ENCODE measurements at regions not wholly inside any gene's neighbourhood (a gene's known extent, or its start where the extent isn't known, plus 50 kb on each side); places are given as distances from the start of the nearest gene placed in this dataset.

DNA sequence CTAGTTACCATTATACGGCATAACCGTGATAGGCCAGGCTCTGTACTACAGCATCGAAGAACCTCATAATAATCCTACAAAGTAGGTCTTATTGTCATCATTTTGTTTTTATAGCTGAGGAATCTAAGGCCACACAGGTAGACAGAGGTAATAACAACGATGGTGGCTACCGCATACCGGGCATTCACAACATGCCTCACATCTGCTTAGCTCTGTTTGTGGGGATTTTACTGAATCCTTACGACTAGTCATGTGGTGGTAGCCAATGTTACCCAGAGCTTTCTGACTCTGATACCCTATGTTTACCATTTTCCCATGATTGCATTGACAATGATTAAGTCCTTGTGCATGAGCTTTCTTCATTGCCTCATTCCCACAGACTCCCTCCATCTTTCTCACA lies 269.4 kb downstream of the TCF7L2 start:
- DNase-seq: no peak

DNA sequence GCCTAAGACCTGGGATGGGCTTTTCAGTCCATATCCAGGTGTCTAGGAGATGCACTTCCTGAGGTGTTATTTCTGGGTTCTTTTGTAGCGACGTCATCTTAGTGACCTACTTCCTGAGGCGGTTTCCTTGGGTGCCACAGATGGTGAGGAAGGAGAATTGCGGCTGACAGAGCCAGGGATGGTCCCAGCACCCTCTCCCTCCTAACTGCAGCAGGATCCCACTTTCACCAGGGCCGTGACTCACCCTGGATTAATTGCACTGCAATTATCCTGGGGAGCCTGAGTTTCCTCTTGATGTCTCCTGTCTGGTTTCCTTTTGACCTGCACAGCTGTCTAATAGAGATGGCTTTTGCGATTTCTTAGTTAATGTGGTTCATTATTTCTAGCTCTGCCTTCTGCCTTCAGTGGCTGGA lies 271.7 kb downstream of the TCF7L2 start:
- DNase-seq: no peak

DNA sequence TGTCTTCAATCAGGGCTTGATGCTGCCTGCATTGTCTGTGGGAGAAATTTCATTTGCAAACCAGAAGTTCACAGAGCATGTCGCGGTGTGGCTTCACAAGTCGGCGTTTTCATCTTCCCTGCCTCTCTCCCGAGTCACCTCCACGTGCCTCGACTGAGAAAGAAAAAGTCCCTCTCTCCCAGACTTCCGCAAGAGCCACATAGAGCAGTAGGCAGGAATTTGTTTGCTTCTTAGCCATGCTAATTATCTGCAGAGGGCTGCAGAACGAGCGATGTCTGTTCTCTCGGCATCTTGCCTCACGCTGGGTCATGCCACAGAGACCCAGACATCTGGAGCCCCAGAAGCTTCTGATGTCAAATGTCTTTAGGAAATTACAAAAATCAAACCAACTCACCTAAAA lies 272.2 kb downstream of the TCF7L2 start:
- DNase-seq: no peak

DNA sequence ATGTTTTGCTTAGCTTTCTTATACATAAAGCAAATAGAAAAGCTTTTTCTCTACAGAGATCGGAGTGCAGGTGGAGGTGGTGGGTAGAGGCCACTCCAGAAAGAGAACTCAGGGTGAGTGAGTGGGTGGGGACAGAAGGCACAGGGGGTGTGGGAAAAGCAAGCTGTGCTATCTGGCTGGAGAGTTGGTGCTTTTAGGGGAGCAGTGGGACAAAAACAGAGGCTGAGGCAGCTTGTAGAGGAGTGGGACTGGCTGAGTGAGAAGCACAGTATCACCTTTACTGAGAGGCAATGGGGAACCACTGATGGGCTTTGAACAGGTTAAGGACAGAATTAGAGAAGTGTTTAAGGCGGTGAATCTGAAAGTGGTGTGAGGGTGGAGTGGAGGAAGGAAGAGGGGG lies 275.3 kb downstream of the TCF7L2 start:
- no peak for DNase-seq

DNA sequence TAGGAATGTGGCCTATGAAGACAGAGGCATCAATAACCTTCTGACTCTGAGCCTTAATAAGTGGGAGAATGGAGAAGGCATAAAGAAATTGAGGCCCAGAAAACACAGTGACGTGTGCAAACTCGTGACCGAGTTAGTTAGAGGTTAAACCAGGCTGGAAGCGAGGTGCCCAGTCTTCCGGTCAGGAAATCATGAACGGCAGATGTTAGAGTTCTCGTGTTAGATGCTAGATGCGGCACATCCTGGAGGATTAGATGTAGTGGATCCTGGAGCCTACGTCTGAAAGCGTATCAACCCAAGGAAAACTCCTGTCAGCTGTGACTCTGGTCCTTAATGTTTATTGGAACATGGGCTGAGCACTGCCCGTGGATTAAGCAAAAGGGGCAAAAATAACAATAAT lies 275.9 kb downstream of the TCF7L2 start:
- DNase-seq: no peak

DNA sequence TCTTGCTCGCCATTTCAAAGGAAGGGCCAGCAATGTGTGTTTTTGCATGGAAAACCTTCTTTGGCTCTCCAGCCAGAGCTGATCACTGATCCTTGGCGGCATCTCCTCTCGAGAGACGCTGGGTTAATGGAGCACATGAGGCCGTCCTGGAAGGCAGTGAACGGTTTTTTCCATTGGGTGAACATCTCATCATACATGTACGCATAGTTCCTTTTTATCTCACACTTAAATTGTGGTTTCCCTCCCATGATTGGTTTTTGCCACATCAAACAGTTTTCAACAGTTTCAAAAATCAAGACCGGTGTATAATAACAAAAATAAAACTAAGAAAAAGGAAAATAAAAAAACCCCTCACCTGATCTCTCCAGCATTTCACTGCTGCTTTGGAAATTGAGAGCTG lies 276.4 kb downstream of the TCF7L2 start:
- no peak for DNase-seq

DNA sequence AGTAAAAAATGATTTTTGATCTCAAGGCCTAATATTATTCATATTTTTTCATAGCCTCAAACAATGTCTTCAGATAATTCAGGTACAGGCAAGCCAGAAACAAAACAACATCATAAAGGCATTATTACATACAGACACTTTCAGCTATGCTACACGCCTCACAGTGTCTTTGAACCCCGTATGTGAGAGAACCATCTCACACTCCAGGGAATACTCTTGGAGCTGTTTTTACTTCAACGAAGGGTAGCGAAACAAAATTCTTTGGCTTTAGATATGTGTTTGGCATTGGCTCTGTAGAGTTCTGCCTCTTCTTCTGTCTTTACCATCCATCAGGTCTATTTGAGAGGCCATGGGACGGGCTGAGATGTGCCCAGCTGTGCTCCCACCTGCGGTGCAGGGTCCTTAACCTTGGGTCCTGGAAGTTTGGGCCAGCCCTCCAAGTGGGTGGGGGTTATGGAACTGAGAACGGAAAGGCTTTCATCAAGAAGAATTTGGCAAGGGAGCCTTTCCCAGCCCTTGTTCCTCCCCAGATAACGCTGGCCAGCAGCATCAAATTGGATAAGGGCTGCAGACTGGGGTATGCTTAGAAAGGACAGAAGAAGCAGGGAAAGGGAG lies 276.9 kb downstream of the TCF7L2 start:
- DNase-seq: no peak

DNA sequence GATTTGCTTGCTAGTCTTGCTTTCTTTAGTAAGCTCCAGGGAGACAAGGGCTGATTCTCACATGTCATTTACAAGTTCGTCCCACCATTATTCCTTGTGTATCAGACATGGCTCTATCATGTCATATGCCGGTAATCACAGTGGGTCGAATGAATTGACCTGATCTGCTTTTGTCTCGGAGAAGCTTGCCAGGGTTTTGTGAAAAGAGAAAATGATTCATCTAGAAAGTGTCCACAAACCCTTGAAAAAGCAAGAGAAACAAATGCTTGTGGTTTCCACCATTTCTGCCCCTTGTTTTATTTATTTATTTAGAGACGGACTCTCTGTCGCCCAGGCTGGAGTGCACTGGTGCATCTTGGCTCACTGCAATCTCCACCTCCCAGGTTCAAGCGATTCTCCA lies 278.5 kb downstream of the TCF7L2 start:
- DNase-seq: no peak

DNA sequence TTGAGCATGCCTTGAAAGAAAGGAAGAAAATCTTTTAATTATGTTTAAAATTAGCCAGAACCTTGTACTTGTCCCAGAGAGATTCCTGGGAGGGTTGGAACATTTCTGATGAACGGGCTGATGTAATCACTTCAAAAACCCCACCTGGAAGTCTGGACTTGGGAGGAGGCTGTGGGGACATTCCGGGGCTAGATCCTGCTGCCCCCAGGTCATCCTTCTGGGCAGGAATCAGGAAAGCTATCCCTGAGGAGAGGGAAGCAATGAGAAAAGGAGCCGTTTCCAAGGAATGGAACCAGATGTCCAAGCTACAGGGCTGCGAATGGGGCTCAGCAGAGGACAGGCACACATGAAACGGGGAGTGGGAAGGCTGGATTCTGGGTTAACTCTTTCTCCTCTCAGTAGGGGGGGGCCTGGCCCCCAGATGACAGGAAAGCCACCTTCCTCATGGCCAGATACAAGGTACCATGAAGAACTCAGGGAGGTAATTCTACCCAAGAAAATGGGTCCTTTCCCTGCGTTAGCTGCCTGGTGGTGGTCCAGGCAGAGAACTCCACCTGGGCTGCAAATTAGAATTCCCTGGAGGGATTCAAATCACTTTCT lies 280.1 kb downstream of the TCF7L2 start:
- no peak for DNase-seq

DNA sequence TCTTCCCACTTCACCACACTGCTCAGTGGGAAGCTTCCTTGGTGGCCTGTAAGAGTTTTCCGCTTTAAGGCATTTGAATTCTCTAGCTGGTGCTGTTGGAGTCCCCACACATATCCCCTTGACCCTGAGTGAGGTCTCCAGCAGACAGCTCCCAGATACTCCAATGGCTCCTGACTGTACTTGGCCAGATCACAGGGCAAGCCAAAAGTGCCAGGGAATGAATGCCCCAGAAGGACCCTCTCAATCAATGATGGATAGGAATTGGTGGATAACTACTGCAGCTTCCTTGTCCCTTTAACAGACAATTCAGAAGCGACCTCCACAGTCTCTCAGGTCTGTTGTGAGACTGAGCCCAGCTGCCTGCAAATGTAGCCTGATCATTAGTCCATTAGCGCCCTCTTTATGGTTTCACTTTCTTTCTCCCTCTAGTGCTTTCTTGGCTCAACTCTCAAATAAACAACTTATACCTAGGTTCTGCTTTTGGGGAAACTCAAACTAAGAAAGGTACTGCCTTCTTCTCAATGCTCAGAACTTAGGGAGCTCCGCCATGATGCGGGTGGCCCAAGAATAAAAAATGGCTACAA lies 283.0 kb downstream of the TCF7L2 start:
- DNase-seq: no peak

DNA sequence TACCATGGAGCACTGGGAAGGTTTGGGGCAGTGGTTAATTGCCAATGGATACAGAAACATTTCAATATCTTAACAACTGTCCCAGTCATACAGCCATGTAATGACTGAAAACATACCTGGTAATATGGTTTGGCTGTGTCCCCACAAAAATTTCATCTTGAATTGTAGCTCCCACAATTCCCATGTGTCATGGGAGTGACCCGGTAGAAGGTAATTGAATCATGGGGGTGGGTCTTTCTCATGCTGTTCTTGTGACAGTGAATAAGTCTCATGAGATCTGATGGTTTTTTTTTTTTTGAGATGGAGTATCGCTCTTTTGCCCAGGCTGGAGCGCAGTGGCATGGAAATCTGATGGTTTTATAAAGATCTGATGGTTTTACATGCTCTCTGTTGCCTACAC lies 284.4 kb downstream of the TCF7L2 start:
- DNase-seq: no peak

DNA sequence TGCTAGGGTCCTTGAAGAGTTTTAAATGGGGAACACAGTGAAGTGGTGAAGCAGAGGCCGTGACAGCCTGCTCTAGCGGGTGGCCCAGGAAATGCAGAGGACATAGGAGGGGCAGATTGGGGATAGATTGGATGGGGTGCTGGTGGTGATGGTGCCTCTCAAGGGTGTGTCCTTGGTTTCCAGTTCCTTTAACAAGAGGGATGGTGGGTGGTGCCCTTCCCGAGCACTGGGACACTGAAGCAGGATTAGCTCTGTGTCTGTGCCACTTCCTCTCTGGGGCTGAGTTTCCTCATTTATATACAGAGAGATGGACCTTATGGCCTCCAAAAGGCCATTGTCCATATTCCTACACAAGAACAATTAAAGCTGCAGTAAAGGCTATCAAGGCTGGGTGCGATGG lies 285.5 kb downstream of the TCF7L2 start:
- no peak for DNase-seq

DNA sequence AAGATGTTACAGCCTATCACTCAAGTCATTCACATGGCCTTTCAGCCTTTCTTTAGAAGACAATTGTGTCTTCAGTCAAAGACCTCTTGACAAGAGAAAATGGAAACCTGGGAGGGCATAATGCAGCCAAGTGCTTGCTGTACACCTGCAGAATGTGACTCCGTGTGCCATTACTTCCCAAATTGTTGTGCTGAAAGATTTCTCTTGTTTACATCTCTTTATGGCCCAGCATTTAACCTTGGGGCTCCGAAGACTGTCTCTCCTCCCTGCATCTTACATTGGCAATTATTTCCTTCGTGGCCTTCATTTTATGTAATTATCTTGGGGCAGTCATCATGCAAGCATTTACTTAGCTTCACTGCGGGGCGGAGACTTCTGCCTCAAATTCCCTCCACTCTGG lies 287.0 kb downstream of the TCF7L2 start:
- DNase-seq: no peak

DNA sequence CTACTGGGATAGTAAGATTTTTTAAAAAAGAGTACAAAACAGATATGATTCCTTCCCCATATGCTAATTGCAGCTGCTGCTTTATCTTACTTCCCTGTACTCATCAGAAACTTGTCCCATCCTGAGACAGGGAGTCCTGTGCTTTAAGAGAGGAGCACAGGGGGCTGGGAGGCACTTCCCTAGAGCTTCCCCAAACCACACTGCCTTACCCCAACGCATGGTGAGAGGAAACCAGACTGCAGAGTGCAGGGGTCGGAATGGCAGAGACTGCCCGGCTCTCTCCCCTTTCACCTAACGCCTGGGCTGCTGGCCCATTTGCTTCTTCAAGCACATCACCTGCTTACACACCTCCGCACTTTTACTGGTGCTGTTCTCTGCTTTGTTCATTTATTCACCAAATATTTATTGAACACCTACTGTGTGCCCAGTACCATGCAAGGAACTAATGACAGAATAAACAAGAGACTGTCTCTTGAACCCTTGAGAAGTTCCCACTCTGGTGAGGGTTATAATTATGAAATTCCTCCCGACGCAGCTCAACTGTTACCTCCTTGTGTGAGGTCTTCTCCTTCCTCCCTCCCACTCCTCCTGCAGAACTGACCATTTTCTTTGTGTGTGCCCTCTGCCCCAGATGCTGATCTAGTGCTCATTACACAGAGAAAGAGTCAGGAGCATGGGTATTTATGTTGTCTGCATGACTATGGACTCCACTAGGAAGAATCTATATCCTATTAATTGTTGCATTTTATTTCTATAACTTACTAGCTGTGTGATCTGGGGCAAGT lies 289.7 kb downstream of the TCF7L2 start:
- no peak for DNase-seq

DNA sequence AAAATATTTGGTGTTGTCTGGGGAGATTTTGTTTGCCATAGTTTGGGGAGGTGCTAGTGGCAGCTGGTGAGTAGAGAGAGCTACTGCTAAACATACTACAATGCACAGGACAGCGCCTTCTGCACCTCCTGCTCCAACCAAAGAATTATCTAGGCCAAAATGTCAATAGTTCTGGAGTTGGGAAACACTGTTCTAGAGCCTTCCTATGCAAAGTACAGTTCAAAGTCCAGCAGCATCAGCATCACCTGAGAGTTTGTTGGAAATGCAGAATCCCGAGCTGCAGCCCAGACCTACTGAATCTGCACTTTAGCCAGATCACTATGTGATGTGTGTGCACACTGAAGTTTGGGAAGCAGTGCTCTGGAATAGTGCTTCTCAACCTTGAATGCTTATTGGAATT lies 290.7 kb downstream of the TCF7L2 start:
- no peak for DNase-seq

DNA sequence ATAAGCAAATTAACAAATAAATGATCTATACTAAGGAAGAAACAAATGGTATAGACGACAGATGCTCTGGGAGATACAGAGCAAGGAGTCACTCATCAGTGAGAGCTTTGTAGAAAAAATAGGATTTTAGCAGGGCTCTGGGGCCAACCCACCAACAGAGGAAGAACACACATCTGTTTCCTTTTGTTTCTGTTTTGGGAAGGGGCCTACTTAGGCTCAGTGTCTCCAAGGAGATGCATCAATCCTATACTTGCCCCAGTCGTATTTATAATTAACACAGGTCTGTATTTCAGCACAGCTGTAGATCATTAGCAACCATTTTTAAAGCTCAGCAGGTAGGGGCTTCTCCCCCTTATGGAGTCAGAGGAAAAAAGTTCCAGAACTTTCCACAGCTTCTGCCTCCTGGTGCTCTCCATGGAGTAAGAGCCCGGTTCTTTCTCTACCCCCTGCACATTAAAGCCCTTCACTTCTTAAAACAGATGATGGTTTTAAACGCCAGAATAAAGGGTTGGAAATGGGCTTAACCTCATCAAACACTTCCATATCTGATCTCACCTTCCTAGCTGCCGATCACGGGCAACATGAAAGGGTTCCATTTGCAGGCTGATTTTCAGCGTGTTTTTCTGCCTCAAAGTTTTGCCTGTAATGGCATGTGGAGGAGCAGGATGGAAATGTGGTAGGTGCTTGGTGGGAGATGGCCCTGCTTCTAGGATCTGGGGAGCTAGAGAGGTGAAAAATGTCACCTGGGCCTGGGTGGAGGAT lies 291.7 kb downstream of the TCF7L2 start:
- no peak for DNase-seq

DNA sequence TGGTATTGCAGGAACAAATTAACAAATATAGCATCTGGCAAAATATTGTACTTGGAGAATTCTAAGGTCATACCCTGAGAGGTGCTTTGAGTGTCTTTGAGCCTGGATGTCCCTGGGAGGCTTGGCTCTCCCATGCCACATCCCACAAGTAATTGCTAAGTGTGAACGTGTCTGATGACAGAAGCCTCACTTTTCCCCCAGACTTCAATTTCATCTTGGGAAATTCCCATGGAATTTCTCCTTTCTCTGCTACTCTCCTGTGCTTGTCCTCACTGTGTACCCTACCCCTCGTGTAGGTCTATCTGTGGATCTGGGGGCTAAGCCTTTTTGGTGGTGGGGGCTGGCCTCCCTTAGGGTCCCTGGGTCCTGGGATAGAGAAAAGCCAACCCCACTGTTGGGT lies 293.3 kb downstream of the TCF7L2 start:
- DNase-seq: no peak

DNA sequence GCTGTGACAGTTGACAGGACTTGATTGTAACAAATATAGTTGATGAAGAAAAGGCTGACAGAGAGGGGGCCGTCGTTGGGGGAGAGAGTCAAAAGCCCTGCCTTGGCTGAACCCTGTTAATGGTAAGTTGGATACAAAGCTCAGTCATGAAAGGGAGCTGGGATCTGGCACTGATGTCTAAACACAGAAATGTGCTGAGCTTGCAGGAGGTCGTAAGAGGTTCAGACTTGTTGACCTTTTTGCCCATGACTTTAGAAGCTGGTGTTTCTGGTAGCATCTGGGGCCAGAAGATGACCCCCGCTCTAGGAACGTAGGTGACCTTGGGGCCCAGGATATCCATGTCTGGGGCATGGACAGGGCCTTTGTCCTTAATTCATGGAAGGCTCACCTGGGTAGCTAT lies 294.7 kb downstream of the TCF7L2 start:
- DNase-seq: no peak

DNA sequence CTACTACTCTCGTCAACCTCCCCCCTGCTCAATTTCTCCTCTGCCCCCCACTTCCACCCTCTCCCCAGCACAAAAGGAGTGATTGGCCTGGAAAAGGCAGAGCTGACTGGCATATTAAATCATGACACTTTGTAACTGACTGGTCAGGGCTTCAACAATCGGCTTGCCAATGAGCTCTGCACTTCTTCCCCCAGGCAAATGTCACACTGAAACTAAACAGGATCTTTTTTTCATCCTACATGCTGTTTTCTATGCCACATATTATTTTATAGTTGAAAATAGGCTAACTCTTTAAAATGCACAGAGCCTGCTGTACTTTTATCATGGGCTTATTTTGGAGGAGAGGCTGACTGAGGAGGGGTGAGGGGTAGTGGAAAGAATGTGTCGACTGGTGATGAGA lies 295.2 kb downstream of the TCF7L2 start:
- no peak for DNase-seq

DNA sequence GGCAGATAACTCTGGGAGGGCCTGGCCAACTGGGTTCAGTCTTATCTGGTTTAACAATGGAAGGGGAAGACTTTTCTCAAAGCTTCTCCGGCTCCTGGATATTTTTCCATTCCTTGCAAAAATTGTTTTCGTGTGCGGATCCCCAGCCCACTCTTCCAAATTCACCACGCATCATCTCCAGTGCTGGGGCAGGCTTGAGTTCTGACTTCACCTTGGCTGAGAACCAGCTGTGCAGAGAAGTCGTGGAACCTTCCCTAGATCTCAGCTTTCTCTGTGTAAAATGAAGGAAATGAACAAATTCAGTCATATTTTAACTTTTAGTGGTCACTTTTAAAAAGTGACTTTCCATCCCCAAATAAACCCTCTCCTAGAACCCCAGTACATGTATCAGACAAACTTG lies 297.0 kb downstream of the TCF7L2 start:
- no peak for DNase-seq

DNA sequence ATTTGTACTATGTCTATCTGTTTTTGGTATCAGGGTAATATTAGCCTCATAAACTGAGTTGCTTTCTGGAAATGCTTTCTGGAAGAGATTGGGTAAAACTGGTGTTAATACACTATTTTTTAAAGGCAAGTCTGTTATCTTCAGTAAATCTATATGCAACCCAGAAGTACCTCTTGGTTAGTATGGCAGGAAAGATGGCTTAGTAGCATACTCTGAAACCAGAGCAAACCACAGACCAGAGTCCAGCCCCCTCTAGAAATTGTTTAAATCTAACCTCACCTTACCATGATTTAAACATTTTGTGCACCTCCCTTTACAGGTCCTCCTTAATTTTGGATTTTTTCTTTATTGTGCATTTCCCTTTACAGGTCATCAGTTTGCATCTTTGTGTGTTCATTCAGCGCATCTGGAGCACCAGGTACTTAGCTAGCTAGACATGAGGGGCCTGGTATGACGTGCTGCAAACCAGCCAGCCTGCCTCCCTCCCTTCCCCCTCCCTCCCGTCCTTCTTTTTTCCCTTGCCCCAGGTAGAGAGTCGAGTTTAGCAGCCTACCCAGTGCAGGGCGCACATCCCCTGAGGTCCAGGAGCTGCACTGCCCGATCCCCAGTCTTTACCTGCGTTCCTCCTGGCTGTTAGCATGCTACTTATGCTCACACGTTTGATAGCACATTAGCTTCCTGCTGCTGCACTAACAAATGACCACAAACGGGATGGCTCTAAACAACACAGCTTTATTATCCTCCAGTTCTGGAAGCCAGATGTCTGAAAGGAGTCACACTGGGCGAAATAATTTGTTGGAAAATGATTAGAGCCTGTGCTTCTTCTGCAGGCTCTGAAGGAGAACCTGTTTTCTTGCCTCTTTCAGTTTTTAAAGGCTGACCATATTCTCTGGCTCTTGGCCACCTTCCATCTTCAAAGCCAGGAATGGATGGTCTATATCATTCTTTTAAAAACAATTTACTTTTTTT lies 299.9 kb upstream of the HABP2 start:
- no peak for DNase-seq

DNA sequence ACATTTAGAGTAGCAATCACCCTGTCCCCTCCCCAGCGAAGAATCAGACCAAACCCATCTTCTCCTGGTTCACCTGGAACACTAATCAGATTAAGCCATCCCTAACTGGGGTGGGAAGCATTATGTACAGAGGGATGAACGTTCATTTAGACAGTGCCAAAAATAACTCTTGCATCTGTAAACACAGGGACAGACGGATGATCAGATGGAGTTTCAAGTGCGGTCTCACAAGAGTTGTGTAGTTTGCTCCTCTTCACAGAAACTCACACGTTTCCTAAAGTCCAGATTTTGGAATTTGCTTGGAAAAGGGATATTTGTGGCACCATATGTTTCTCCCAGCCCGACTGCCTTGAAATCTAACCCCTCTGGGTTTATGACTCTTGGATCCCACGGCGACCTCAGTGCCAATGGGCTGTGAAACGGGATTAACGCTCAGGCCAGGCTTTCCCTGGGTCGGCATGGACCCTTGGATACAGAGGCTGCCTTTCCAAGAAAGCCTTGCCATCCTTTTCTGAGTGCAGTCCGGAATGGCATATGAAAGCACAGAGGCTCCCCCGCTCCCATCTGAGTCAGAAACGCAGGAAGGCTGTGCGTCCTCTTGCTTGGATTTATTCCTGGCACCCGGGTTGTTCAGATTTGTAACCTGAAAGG lies 293.2 kb upstream of the HABP2 start:
- DNase-seq: no peak
